IMR-90 (cell line): ENCODE measurements at regions not wholly inside any gene's neighbourhood (a gene's known extent, or its start where the extent isn't known, plus 50 kb on each side); places are given as distances from the start of the nearest gene placed in this dataset.

ENCODE experiments used
- ATAC-seq: fragments of 200-7000 bp; cut with Tn5 transposase; 2 replicates; pipeline ENCODE4 v1.9.1; 2020; ENCODE audit warnings: low read depth, mild to moderate bottlenecking, moderate library complexity
- BruUV-seq: library from RNA; stranded (reverse); fragments of 400-500 nt; replicated peaks from 2 replicates; lab custom pipeline; 2021; lab: Mats Ljungman, UMichigan
- CTCF ChIA-PET: fragments of 300-600 bp; formaldehyde crosslinking; extraction: SDS; loops from one replicate; lab custom pipeline; 2021; ENCODE audit warnings: antibody characterized with exemption; lab: Yijun Ruan, JAX
- POLR2A ChIA-PET: fragments of 300-600 bp; sonication (Branson Sonifier 250); formaldehyde crosslinking; loops from one replicate; lab custom pipeline; 2022; ENCODE audit warnings: antibody characterized with exemption; ENCODE audit not compliant: unreplicated experiment; lab: Charles Lee
- DNase-seq: peaks from one replicate; pipeline ENCODE4 v3.0.0; 2013
- H2AFZ ChIP-seq: replicated peaks from 2 replicates; pipeline ENCODE3; 2013; ENCODE audit warnings: low read length, mild to moderate bottlenecking; ENCODE audit not compliant: poor library complexity
- H2AK5ac ChIP-seq: 2 replicates; pipeline ENCODE4 v1.6.1; 2013; ENCODE audit warnings: low read depth, low read length, inconsistent platforms
- H2AK9ac ChIP-seq: replicated peaks from 2 replicates; pipeline ENCODE3; 2013; ENCODE audit warnings: mild to moderate bottlenecking, low read depth, low read length, moderate library complexity; ENCODE audit not compliant: poor library complexity
- H2BK120ac ChIP-seq: 2 replicates; pipeline ENCODE4 v1.6.1; 2013; ENCODE audit warnings: low read depth, low read length, inconsistent platforms
- H2BK15ac ChIP-seq: 3 replicates; pipeline ENCODE4 v1.6.1; 2013; ENCODE audit warnings: low read depth, low read length, inconsistent platforms
- H2BK20ac ChIP-seq: 2 replicates; pipeline ENCODE4 v1.6.1; 2013; ENCODE audit warnings: low read depth, mild to moderate bottlenecking, inconsistent platforms, low read length, moderate library complexity
- H2BK5ac ChIP-seq: 2 replicates; pipeline ENCODE4 v1.6.1; 2013; ENCODE audit warnings: mild to moderate bottlenecking, low read depth, low read length, inconsistent platforms; ENCODE audit not compliant: poor library complexity, severe bottlenecking
- H3K14ac ChIP-seq: replicated peaks from 2 replicates; pipeline ENCODE4 v1.6.1; 2013; ENCODE audit warnings: low read depth, low read length, inconsistent platforms
- H3K18ac ChIP-seq: 2 replicates; pipeline ENCODE4 v1.6.1; 2013; ENCODE audit warnings: low read depth, low read length, control low read depth
- H3K23ac ChIP-seq: 2 replicates; pipeline ENCODE4 v1.6.1; 2013; ENCODE audit warnings: low read depth, low read length, inconsistent platforms
- H3K27ac ChIP-seq: 2 replicates; pipeline ENCODE4 v1.5.1; 2013; ENCODE audit warnings: mild to moderate bottlenecking, control low read depth, low read length; ENCODE audit not compliant: insufficient read depth
- H3K27me3 ChIP-seq: 2 replicates; pipeline ENCODE4 v1.6.1; 2013; ENCODE audit warnings: low read length; ENCODE audit not compliant: control insufficient read depth, insufficient read depth
- H3K36me3 ChIP-seq: 2 replicates; pipeline ENCODE4 v1.6.1; 2013; ENCODE audit warnings: low read length, mixed read lengths; ENCODE audit not compliant: control insufficient read depth, insufficient read depth
- H3K4ac ChIP-seq: 2 replicates; pipeline ENCODE4 v1.6.1; 2013; ENCODE audit warnings: low read depth, low read length, inconsistent platforms
- H3K4me1 ChIP-seq: 2 replicates; pipeline ENCODE4 v1.6.1; 2013; ENCODE audit warnings: low read length, mixed read lengths; ENCODE audit not compliant: control insufficient read depth, insufficient read depth
- H3K4me2 ChIP-seq: 2 replicates; pipeline ENCODE4 v1.6.1; 2013; ENCODE audit warnings: low read depth, mild to moderate bottlenecking, control low read depth, low read length, moderate library complexity
- H3K4me3 ChIP-seq: 2 replicates; pipeline ENCODE4 v1.5.1; 2013; ENCODE audit warnings: low read depth, mild to moderate bottlenecking, control low read depth, low read length, moderate library complexity; ENCODE audit not compliant: insufficient read depth
- H3K56ac ChIP-seq: 2 replicates; pipeline ENCODE4 v1.6.1; 2013; ENCODE audit warnings: low read length, inconsistent platforms; ENCODE audit not compliant: insufficient read depth; ENCODE audit errors: extremely low read depth
- H3K79me1 ChIP-seq, 2 experiments: 2 replicates each; pipeline ENCODE4 v1.6.1; 2013; ENCODE audit warnings: low read length in 2 of 2, inconsistent platforms in 1 of 2, low read depth in 1 of 2
- H3K9ac ChIP-seq: 2 replicates; pipeline ENCODE4 v1.6.1; 2013; ENCODE audit warnings: low read depth, low read length, control low read depth
- H3K9me1 ChIP-seq: 2 replicates; pipeline ENCODE4 v1.6.1; 2013; ENCODE audit warnings: low read length, inconsistent platforms; ENCODE audit not compliant: insufficient read depth
- H3K9me3 ChIP-seq: 2 replicates; pipeline ENCODE4 v1.6.1; 2013; ENCODE audit warnings: low read length; ENCODE audit not compliant: control insufficient read depth, insufficient read depth
- H4K20me1 ChIP-seq: 2 replicates; pipeline ENCODE4 v1.6.1; 2013; ENCODE audit warnings: low read length, inconsistent platforms; ENCODE audit not compliant: insufficient read depth
- H4K5ac ChIP-seq: 2 replicates; pipeline ENCODE4 v1.6.1; 2013; ENCODE audit warnings: mild to moderate bottlenecking, low read depth, low read length, control low read depth
- H4K8ac ChIP-seq, 2 experiments: 2 replicates each; pipeline ENCODE4 v1.6.1; 2013; ENCODE audit warnings: low read depth in 2 of 2, low read length in 2 of 2, control low read depth in 1 of 2, inconsistent platforms in 1 of 2
- H4K91ac ChIP-seq: 2 replicates; pipeline ENCODE4 v1.6.1; 2013; ENCODE audit warnings: low read depth, low read length, inconsistent platforms; ENCODE audit not compliant: insufficient read depth
- CEBPB ChIP-seq: IDR thresholded peaks from 2 replicates; pipeline ENCODE4 v1.6.1; 2012; ENCODE audit warnings: low read depth, low read length, improper control_type of control experiment
- CHD1 ChIP-seq: IDR thresholded peaks from 2 replicates; pipeline ENCODE4 v1.6.1; 2012; ENCODE audit warnings: low read depth, low read length, improper control_type of control experiment
- FOS ChIP-seq: fragments of 150-350 bp; IDR thresholded peaks from 2 replicates; pipeline ENCODE4 v1.6.1; 2016; ENCODE audit warnings: low read depth, low read length
- MXI1 ChIP-seq: IDR thresholded peaks from 2 replicates; pipeline ENCODE4 v1.6.1; 2012; ENCODE audit warnings: low read depth, mild to moderate bottlenecking, low read length, moderate library complexity, borderline replicate concordance
- NFE2L2 ChIP-seq: fragments of 150-350 bp; IDR thresholded peaks from 2 replicates; pipeline ENCODE4 v1.6.1; 2016; ENCODE audit warnings: low read depth, mild to moderate bottlenecking, low read length
- RAD21 ChIP-seq: IDR thresholded peaks from 2 replicates; pipeline ENCODE4 v1.6.1; 2012; ENCODE audit warnings: low read length, improper control_type of control experiment
- RCOR1 ChIP-seq: IDR thresholded peaks from 2 replicates; pipeline ENCODE4 v1.6.1; 2012; ENCODE audit warnings: mild to moderate bottlenecking, low read length, improper control_type of control experiment; ENCODE audit not compliant: insufficient replicate concordance
- USF2 ChIP-seq: fragments of 150-350 bp; IDR thresholded peaks from 2 replicates; pipeline ENCODE4 v1.6.1; 2017; ENCODE audit warnings: mild to moderate bottlenecking, antibody characterized with exemption, low read length, low read depth
- WGBS, 2 experiments: methylation state at CpG; one replicate each; pipeline versions ENCODE4 v1.1.5 to v1.1.7; 2013; ENCODE audit warnings: missing lambda C conversion rate in 2 of 2; ENCODE audit not compliant: insufficient read length in 1 of 2; ENCODE audit errors: extremely low coverage in 2 of 2; 5-methylcytosine and 5-hydroxymethylcytosine counted together
- dilution Hi-C: fragments of 300-500 bp; cut with HindIII; formaldehyde crosslinking; loops from one replicate; pipeline ENCODE4 v1.14.3; 2018; ENCODE audit warnings: low sequenced_read_pairs; ENCODE audit not compliant: unreplicated experiment
- in situ Hi-C: fragments of 300-500 bp; cut with MboI; formaldehyde crosslinking; loops from 3 replicates; pipeline ENCODE4 v1.14.3; 2019; ENCODE audit warnings: low sequenced_read_pairs, inconsistent platforms, mixed read lengths
- intact Hi-C: fragments of 100-400 bp; cut with micrococcal nuclease; formaldehyde crosslinking; loops from 2 replicates; pipeline ENCODE4 v1.10.0; 2022
- TF ChIP-seq, protein P1 (sequence below): conservative IDR thresholded peaks from 2 replicates; pipeline ENCODE4 v1.5.1; 2012; ENCODE audit warnings: mild to moderate bottlenecking, low read depth, low read length, improper control_type of control experiment

- H2BK15ac ChIP-seq, result no peak overlapping the region
- no peak overlapping the region for H4K8ac ChIP-seq
- intact Hi-C loops, result no loop called here
- in situ Hi-C loops, result no loop called here
- ATAC-seq (no peak), DNase-seq (no peak)
- H3K79me1 ChIP-seq, result no peaks in the 10 kb centered on the region
- H3K27me3 ChIP-seq, result no peaks in the 10 kb centered on the region
- CTCF ChIA-PET, result no interaction called here
- H2BK20ac ChIP-seq, result no peak overlapping the region
- no peaks in the 10 kb centered on the region for H3K36me3 ChIP-seq
- no peak overlapping the region for H3K14ac ChIP-seq
- H2BK120ac ChIP-seq, result no peak overlapping the region
- no peaks in the 10 kb centered on the region for H4K20me1 ChIP-seq
- no peak overlapping the region for H2AFZ ChIP-seq
- no peak overlapping the region for H3K27ac ChIP-seq
- no peak overlapping the region for H3K4me2 ChIP-seq
- H2AK9ac ChIP-seq, result no peak overlapping the region
- no peaks in the 10 kb centered on the region for H3K9me1 ChIP-seq
- peaks cover 7% of the 10 kb centered on the region for H3K9me3 ChIP-seq
- no TSS peak for BruUV-seq
- no peaks in the 10 kb centered on the region for H3K4me1 ChIP-seq
- no CpG with 5 or more reads among the region's 1 CpG for WGBS, 2 experiments
- H3K23ac ChIP-seq, result no peak overlapping the region
- POLR2A ChIA-PET, result no interaction called here
- H4K5ac ChIP-seq, result no peak overlapping the region
- no peak overlapping the region for H3K4ac ChIP-seq
- H3K4me3 ChIP-seq, result no peak overlapping the region
- TF ChIP-seq USF2, result no peak
- no peak for TF ChIP-seq MXI1
- TF ChIP-seq CHD1, result no peak
- TF ChIP-seq FOS, result no peak
- no peak for TF ChIP-seq RAD21
- TF ChIP-seq NFE2L2, result no peak
- no peak for TF ChIP-seq CEBPB
- TF ChIP-seq RCOR1, result no peak
- TF ChIP-seq, protein P1, sequence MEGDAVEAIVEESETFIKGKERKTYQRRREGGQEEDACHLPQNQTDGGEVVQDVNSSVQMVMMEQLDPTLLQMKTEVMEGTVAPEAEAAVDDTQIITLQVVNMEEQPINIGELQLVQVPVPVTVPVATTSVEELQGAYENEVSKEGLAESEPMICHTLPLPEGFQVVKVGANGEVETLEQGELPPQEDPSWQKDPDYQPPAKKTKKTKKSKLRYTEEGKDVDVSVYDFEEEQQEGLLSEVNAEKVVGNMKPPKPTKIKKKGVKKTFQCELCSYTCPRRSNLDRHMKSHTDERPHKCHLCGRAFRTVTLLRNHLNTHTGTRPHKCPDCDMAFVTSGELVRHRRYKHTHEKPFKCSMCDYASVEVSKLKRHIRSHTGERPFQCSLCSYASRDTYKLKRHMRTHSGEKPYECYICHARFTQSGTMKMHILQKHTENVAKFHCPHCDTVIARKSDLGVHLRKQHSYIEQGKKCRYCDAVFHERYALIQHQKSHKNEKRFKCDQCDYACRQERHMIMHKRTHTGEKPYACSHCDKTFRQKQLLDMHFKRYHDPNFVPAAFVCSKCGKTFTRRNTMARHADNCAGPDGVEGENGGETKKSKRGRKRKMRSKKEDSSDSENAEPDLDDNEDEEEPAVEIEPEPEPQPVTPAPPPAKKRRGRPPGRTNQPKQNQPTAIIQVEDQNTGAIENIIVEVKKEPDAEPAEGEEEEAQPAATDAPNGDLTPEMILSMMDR, result no peak
- H4K91ac ChIP-seq, result no peak overlapping the region
- H3K56ac ChIP-seq, result no peak overlapping the region
- H3K18ac ChIP-seq, result no peak overlapping the region
- no peak overlapping the region for H2BK5ac ChIP-seq
- no peak overlapping the region for H3K9ac ChIP-seq
- H2AK5ac ChIP-seq, result no peak overlapping the region
- dilution Hi-C loops, result no loop called here
These were observed 260.4 kb upstream of the ATP10B start for GRCh38 chr5:161112371-161112770.
